HG02840 (cell line): ENCODE measurements at regions not wholly inside any gene's neighbourhood (a gene's known extent, or its start where the extent isn't known, plus 50 kb on each side); places are given as distances from the start of the nearest gene placed in this dataset.
"Not testable (repeated sequence)": the region's sequence is repeated elsewhere in the genome, so short reads cannot be mapped to it uniquely, and the experiment has no call there.

ENCODE experiments used
- ATAC-seq: cut with Tn5 transposase; IDR thresholded peaks from one replicate; pipeline ENCODE4 v1.9.1; 2021; ENCODE audit warnings: mild to moderate bottlenecking, moderate library complexity, moderate number of reproducible peaks; ENCODE audit not compliant: unreplicated experiment, low FRiP score

- no peak for ATAC-seq
Observed at GRCh38 chr1:221987860-221988520, 246.1 kb upstream of the DUSP10 start.

- ATAC-seq, result no peak
Observed at GRCh38 chr1:221983444-221983843, 241.6 kb upstream of the DUSP10 start.

GRCh38 chr1:221981461-221981860 lies 239.6 kb upstream of the DUSP10 start:
- ATAC-seq, result no peak

GRCh38 chr1:221979444-221980032 lies 237.6 kb upstream of the DUSP10 start:
- no peak for ATAC-seq

- ATAC-seq, result not testable (repeated sequence)
Observed at GRCh38 chr1:221978631-221979334, 236.9 kb upstream of the DUSP10 start.

- ATAC-seq, result not testable (repeated sequence)
Observed at GRCh38 chr1:221973787-221974186, 231.9 kb upstream of the DUSP10 start.

- no peak for ATAC-seq
Observed at GRCh38 chr1:221972276-221973235, 230.7 kb upstream of the DUSP10 start.

- not testable (repeated sequence) for ATAC-seq
Observed at GRCh38 chr1:221971035-221971434, 229.1 kb upstream of the DUSP10 start.

- not testable (repeated sequence) for ATAC-seq
Observed at GRCh38 chr1:221969298-221969858, 227.5 kb upstream of the DUSP10 start.

- ATAC-seq, result not testable (repeated sequence)
Observed at GRCh38 chr1:221967538-221967937, 225.6 kb upstream of the DUSP10 start.

GRCh38 chr1:221966888-221967287 lies 225.0 kb upstream of the DUSP10 start:
- not testable (repeated sequence) for ATAC-seq

GRCh38 chr1:221965891-221966290 lies 224.0 kb upstream of the DUSP10 start:
- not testable (repeated sequence) for ATAC-seq

GRCh38 chr1:221965252-221965651 lies 223.4 kb upstream of the DUSP10 start:
- no peak for ATAC-seq

- ATAC-seq, result no peak
Observed at GRCh38 chr1:221963742-221964141, 221.9 kb upstream of the DUSP10 start.

- no peak for ATAC-seq
Observed at GRCh38 chr1:221962385-221962784, 220.5 kb upstream of the DUSP10 start.

- ATAC-seq, result peak; percentile 85
Observed at GRCh38 chr1:221961532-221962292, 219.8 kb upstream of the DUSP10 start.

GRCh38 chr1:221958161-221958562 lies 216.3 kb upstream of the DUSP10 start:
- not testable (repeated sequence) for ATAC-seq

GRCh38 chr1:221957350-221957749 lies 215.5 kb upstream of the DUSP10 start:
- ATAC-seq, result not testable (repeated sequence)

- no peak for ATAC-seq
Observed at GRCh38 chr1:221949996-221950395, 208.1 kb upstream of the DUSP10 start.
